ENCODE measurements at regions not wholly inside any gene's neighbourhood (a gene's known extent, or its start where the extent isn't known, plus 50 kb on each side); places are given as distances from the start of the nearest gene placed in this dataset.

- H3K4me1 Mint-ChIP-seq (ENCODE audit: low read depth), result no peaks in the 10 kb centered on the region
- no peak overlapping the region for H3K27ac Mint-ChIP-seq
- peaks cover 12% of the 10 kb centered on the region; the same call in 1 of the 2 replicates for H3K27me3 Mint-ChIP-seq (ENCODE audit: insufficient read depth)
- no peak overlapping the region for H3K4me3 Mint-ChIP-seq
- no peaks in the 10 kb centered on the region for H3K36me3 Mint-ChIP-seq (ENCODE audit: low read depth)
- TF ChIP-seq, protein P1, sequence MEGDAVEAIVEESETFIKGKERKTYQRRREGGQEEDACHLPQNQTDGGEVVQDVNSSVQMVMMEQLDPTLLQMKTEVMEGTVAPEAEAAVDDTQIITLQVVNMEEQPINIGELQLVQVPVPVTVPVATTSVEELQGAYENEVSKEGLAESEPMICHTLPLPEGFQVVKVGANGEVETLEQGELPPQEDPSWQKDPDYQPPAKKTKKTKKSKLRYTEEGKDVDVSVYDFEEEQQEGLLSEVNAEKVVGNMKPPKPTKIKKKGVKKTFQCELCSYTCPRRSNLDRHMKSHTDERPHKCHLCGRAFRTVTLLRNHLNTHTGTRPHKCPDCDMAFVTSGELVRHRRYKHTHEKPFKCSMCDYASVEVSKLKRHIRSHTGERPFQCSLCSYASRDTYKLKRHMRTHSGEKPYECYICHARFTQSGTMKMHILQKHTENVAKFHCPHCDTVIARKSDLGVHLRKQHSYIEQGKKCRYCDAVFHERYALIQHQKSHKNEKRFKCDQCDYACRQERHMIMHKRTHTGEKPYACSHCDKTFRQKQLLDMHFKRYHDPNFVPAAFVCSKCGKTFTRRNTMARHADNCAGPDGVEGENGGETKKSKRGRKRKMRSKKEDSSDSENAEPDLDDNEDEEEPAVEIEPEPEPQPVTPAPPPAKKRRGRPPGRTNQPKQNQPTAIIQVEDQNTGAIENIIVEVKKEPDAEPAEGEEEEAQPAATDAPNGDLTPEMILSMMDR (IDR thresholded peaks at IDR 0.05), result no peak
- no peaks in the 10 kb centered on the region for H3K9me3 Mint-ChIP-seq
- DNase-seq, result no peak
These were observed 148.4 kb upstream of the FBXL4 start for GRCh38 chr6:99096170-99096569.

GRCh38 chr6:99093456-99094190 lies 145.9 kb upstream of the FBXL4 start:
- Mint-ChIP-seq H3K36me3 (ENCODE audit: low read depth) (no peaks in the 10 kb centered on the region), H3K4me3 (no peak overlapping the region), H3K27ac (no peak overlapping the region), H3K27me3 (ENCODE audit: insufficient read depth) (peaks cover 12% of the 10 kb centered on the region; the same call in 1 of the 2 replicates), H3K9me3 (no peaks in the 10 kb centered on the region), H3K4me1 (ENCODE audit: low read depth) (no peaks in the 10 kb centered on the region)
- TF ChIP-seq, protein P1 (IDR thresholded peaks at IDR 0.05), result no peak
- DNase-seq, result no peak

DNA sequence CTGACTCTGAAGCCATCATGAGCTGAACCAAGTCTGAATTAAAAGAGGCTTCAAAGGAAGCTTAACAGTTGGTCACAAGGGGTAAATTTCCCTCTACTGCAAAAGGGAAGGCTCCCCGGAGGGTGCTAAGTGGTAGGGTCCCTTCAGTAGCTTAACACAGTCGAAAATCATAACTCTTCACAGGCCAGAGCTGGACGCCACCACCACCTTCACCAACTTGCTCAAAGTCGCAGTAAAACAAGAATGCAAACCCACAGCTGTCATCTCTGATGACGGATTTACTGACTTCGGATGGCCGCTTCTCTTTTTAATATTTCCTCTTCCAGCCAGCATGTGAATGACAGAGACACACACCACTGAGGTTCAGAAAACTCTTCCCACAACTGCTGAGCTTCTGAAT lies 144.7 kb upstream of the FBXL4 start:
- Mint-ChIP-seq H3K27me3 (ENCODE audit: insufficient read depth) (peaks cover 12% of the 10 kb centered on the region; the same call in 1 of the 2 replicates), H3K27ac (no peak overlapping the region), H3K4me1 (ENCODE audit: low read depth) (no peaks in the 10 kb centered on the region), H3K36me3 (ENCODE audit: low read depth) (no peaks in the 10 kb centered on the region), H3K9me3 (no peaks in the 10 kb centered on the region), H3K4me3 (no peak overlapping the region)
- DNase-seq, result no peak
- TF ChIP-seq, protein P1 (IDR thresholded peaks at IDR 0.05), result no peak

DNA sequence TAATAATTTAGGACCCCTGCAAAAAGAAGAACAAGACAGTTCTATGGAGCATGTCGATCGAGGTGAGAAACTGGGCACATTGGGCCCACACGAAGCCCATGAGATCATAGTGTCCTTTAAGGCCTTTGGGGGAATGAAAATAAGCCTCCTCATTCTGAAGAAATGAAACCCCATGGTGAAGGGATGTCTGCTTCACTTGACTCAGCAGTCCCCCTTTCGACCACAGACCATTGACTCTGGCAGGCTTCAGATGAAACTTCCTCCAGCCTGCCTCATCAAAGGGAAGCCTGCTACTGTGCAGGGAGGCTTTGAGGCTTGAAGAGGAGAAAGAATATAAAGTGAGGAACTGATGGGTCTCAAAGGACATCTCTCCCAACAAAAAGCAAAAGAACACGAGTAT lies 144.2 kb upstream of the FBXL4 start:
- TF ChIP-seq, protein P1 (IDR thresholded peaks at IDR 0.05), result no peak
- Mint-ChIP-seq H3K4me3 (no peak overlapping the region), H3K9me3 (no peaks in the 10 kb centered on the region), H3K36me3 (ENCODE audit: low read depth) (no peaks in the 10 kb centered on the region), H3K4me1 (ENCODE audit: low read depth) (no peaks in the 10 kb centered on the region), H3K27ac (no peak overlapping the region), H3K27me3 (ENCODE audit: insufficient read depth) (peaks cover 12% of the 10 kb centered on the region; the same call in 1 of the 2 replicates)
- no peak for DNase-seq

- no peaks in the 10 kb centered on the region for H3K27me3 Mint-ChIP-seq (ENCODE audit: insufficient read depth)
- no peaks in the 10 kb centered on the region for H3K4me1 Mint-ChIP-seq (ENCODE audit: low read depth)
- no peak overlapping the region for H3K27ac Mint-ChIP-seq
- no peak for DNase-seq
- H3K36me3 Mint-ChIP-seq (ENCODE audit: low read depth), result no peaks in the 10 kb centered on the region
- H3K4me3 Mint-ChIP-seq, result no peak overlapping the region
- no peaks in the 10 kb centered on the region for H3K9me3 Mint-ChIP-seq
- TF ChIP-seq, protein P1 (IDR thresholded peaks at IDR 0.05), result no peak
These were observed 132.4 kb upstream of the FBXL4 start for GRCh38 chr6:99080191-99080590.
